ENCODE measurements at regions not wholly inside any gene's neighbourhood (a gene's known extent, or its start where the extent isn't known, plus 50 kb on each side); places are given as distances from the start of the nearest gene placed in this dataset.

DNA sequence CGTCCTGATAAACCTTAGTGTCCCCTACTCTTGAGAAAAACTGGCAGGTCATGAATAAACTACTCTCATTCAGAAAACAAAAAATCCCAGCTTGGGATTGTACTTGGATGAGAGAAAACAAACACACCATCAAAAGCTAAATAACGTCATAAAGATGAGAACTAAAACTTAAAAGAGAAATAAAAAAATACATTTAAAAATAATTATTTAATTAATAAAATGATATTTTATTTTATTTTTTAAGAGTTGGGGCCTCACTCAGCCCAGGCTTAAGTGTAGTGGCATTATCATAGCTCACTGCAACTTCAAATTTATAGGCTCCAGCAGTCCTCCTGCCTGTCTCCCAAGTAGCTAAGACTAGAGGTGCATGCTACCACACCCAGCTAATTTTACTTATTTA lies 125.4 kb upstream of the CA10 start:
- TF ChIP-seq, protein P1, sequence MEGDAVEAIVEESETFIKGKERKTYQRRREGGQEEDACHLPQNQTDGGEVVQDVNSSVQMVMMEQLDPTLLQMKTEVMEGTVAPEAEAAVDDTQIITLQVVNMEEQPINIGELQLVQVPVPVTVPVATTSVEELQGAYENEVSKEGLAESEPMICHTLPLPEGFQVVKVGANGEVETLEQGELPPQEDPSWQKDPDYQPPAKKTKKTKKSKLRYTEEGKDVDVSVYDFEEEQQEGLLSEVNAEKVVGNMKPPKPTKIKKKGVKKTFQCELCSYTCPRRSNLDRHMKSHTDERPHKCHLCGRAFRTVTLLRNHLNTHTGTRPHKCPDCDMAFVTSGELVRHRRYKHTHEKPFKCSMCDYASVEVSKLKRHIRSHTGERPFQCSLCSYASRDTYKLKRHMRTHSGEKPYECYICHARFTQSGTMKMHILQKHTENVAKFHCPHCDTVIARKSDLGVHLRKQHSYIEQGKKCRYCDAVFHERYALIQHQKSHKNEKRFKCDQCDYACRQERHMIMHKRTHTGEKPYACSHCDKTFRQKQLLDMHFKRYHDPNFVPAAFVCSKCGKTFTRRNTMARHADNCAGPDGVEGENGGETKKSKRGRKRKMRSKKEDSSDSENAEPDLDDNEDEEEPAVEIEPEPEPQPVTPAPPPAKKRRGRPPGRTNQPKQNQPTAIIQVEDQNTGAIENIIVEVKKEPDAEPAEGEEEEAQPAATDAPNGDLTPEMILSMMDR (IDR thresholded peaks at IDR 0.05), result no peak
- no peak for TF ChIP-seq POLR2A (IDR thresholded peaks at IDR 0.05)

Measured in thyroid gland (tissue), 4 donors.